ENCODE measurements at regions not wholly inside any gene's neighbourhood (a gene's known extent, or its start where the extent isn't known, plus 50 kb on each side); places are given as distances from the start of the nearest gene placed in this dataset.

DNA sequence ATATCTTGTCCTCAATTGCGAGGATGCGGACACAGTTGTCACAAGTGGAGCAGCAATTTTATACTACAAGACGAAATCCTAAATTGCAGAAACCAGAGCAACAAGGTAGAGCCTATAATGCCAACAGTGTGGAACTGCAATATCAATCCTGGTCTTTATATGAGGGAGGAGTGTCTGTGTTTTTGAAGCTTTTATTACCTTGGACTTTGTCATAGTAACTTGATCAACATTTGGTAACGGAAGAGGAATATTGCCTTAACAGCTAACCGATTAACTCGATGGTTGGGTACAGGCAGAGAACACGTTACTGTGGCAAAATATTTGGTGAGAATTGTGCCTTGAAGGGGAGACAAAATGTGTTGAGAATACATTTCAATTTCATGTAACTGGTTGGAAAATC lies 661.5 kb downstream of the FGF9 start:
- TF ChIP-seq EZH2 (IDR thresholded peaks at IDR 0.05; ENCODE audit: low read depth), result no peak
- TF ChIP-seq, protein P1, sequence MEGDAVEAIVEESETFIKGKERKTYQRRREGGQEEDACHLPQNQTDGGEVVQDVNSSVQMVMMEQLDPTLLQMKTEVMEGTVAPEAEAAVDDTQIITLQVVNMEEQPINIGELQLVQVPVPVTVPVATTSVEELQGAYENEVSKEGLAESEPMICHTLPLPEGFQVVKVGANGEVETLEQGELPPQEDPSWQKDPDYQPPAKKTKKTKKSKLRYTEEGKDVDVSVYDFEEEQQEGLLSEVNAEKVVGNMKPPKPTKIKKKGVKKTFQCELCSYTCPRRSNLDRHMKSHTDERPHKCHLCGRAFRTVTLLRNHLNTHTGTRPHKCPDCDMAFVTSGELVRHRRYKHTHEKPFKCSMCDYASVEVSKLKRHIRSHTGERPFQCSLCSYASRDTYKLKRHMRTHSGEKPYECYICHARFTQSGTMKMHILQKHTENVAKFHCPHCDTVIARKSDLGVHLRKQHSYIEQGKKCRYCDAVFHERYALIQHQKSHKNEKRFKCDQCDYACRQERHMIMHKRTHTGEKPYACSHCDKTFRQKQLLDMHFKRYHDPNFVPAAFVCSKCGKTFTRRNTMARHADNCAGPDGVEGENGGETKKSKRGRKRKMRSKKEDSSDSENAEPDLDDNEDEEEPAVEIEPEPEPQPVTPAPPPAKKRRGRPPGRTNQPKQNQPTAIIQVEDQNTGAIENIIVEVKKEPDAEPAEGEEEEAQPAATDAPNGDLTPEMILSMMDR (conservative IDR thresholded peaks at IDR 0.05), result no peak
